ENCODE measurements at regions not wholly inside any gene's neighbourhood (a gene's known extent, or its start where the extent isn't known, plus 50 kb on each side); places are given as distances from the start of the nearest gene placed in this dataset.

GRCh38 chr12:64944966-64945365 is 120.5 kb downstream of the TBC1D30 start:
- no peaks in the 10 kb centered on the region for H3K36me3 Mint-ChIP-seq (ENCODE audit: low read depth)
- H3K9me3 Mint-ChIP-seq = no peaks in the 10 kb centered on the region
- TF ChIP-seq CTCF (IDR thresholded peaks at IDR 0.05) = no peak
- peaks cover 18% of the 10 kb centered on the region for H3K27me3 Mint-ChIP-seq (ENCODE audit: insufficient read depth)
- H3K27ac Mint-ChIP-seq = no peak overlapping the region
- H3K4me3 Mint-ChIP-seq = no peak overlapping the region
- no peak for DNase-seq
- H3K4me1 Mint-ChIP-seq (ENCODE audit: low read depth) = no peaks in the 10 kb centered on the region

- Mint-ChIP-seq H3K36me3 (ENCODE audit: low read depth) (no peaks in the 10 kb centered on the region), H3K9me3 (no peaks in the 10 kb centered on the region), H3K27me3 (ENCODE audit: insufficient read depth) (peaks cover 18% of the 10 kb centered on the region), H3K27ac (no peak overlapping the region), H3K4me3 (no peak overlapping the region), H3K4me1 (ENCODE audit: low read depth) (no peaks in the 10 kb centered on the region)
- TF ChIP-seq CTCF (IDR thresholded peaks at IDR 0.05) = no peak
- no peak for DNase-seq
Observed at GRCh38 chr12:64946132-64946829, 121.8 kb downstream of the TBC1D30 start.

GRCh38 chr12:64950711-64951298 is 126.4 kb downstream of the TBC1D30 start:
- Mint-ChIP-seq H3K36me3 (ENCODE audit: low read depth) (no peaks in the 10 kb centered on the region), H3K27me3 (ENCODE audit: insufficient read depth) (peaks cover 16% of the 10 kb centered on the region), H3K4me3 (no peak overlapping the region), H3K27ac (no peak overlapping the region), H3K9me3 (no peaks in the 10 kb centered on the region), H3K4me1 (ENCODE audit: low read depth) (no peaks in the 10 kb centered on the region)
- DNase-seq = no peak
- no peak for TF ChIP-seq CTCF (IDR thresholded peaks at IDR 0.05)

GRCh38 chr12:64951944-64952343 is 127.5 kb downstream of the TBC1D30 start:
- Mint-ChIP-seq H3K27me3 (ENCODE audit: insufficient read depth) (peaks cover 20% of the 10 kb centered on the region), H3K4me3 (no peak overlapping the region), H3K4me1 (ENCODE audit: low read depth) (no peaks in the 10 kb centered on the region), H3K9me3 (no peaks in the 10 kb centered on the region), H3K27ac (no peak overlapping the region), H3K36me3 (ENCODE audit: low read depth) (no peaks in the 10 kb centered on the region)
- no peak for TF ChIP-seq CTCF (IDR thresholded peaks at IDR 0.05)
- DNase-seq = no peak

GRCh38 chr12:64955746-64956145 is 131.3 kb downstream of the TBC1D30 start:
- Mint-ChIP-seq H3K9me3 (no peaks in the 10 kb centered on the region), H3K4me1 (ENCODE audit: low read depth) (no peaks in the 10 kb centered on the region), H3K27ac (no peak overlapping the region), H3K4me3 (no peak overlapping the region), H3K27me3 (ENCODE audit: insufficient read depth) (peaks cover 16% of the 10 kb centered on the region), H3K36me3 (ENCODE audit: low read depth) (no peaks in the 10 kb centered on the region)
- no peak for DNase-seq
- no peak for TF ChIP-seq CTCF (IDR thresholded peaks at IDR 0.05)
